HFFc6 (cell line): ENCODE measurements at regions not wholly inside any gene's neighbourhood (a gene's known extent, or its start where the extent isn't known, plus 50 kb on each side); places are given as distances from the start of the nearest gene placed in this dataset.

ENCODE experiments used
- DNase-seq: peaks from one replicate; pipeline ENCODE4 v3.0.0-alpha.2; 2018
- H3K27ac Mint-ChIP-seq: 2 replicates; pipeline ENCODE4 v1.8.0; 2020; ENCODE audit warnings: mild to moderate bottlenecking, mixed read lengths
- H3K27me3 Mint-ChIP-seq: 2 replicates; pipeline ENCODE4 v1.8.0; 2021; ENCODE audit warnings: mild to moderate bottlenecking, moderate library complexity, mixed read lengths; ENCODE audit not compliant: insufficient read depth
- H3K36me3 Mint-ChIP-seq: 2 replicates; pipeline ENCODE4 v1.8.0; 2021; ENCODE audit warnings: low read depth, mixed read lengths
- H3K4me1 Mint-ChIP-seq: 2 replicates; pipeline ENCODE4 v1.8.0; 2020; ENCODE audit warnings: low read depth, mixed read lengths
- H3K4me3 Mint-ChIP-seq: 2 replicates; pipeline ENCODE4 v1.8.0; 2020; ENCODE audit warnings: mild to moderate bottlenecking, moderate library complexity, mixed read lengths
- H3K9me3 Mint-ChIP-seq: 2 replicates; pipeline ENCODE4 v1.8.0; 2020; ENCODE audit warnings: mild to moderate bottlenecking, mixed read lengths
- CTCF ChIP-seq: fragments of 200-600 bp; sonication (generic); IDR thresholded peaks from 2 replicates; pipeline ENCODE4 v1.5.0; 2021; ENCODE audit warnings: antibody characterized with exemption, mild to moderate bottlenecking

- Mint-ChIP-seq H3K4me3 (no peak overlapping the region), H3K27me3 (no peaks in the 10 kb centered on the region), H3K4me1 (no peaks in the 10 kb centered on the region), H3K9me3 (peaks cover 19% of the 10 kb centered on the region), H3K36me3 (no peaks in the 10 kb centered on the region), H3K27ac (no peak overlapping the region)
- DNase-seq = no peak
- no peak for TF ChIP-seq CTCF
These were observed 744.5 kb upstream of the C9orf72 start for GRCh38 chr9:28317745-28318144.

- Mint-ChIP-seq H3K4me3 (no peak overlapping the region), H3K27me3 (no peaks in the 10 kb centered on the region), H3K27ac (no peak overlapping the region), H3K4me1 (no peaks in the 10 kb centered on the region), H3K36me3 (no peaks in the 10 kb centered on the region), H3K9me3 (peaks cover 19% of the 10 kb centered on the region)
- TF ChIP-seq CTCF = no peak
- no peak for DNase-seq
These were observed 745.2 kb upstream of the C9orf72 start for GRCh38 chr9:28318515-28318914.

- DNase-seq = no peak
- Mint-ChIP-seq H3K27ac (no peak overlapping the region), H3K4me1 (no peaks in the 10 kb centered on the region), H3K27me3 (no peaks in the 10 kb centered on the region), H3K4me3 (no peak overlapping the region), H3K36me3 (no peaks in the 10 kb centered on the region), H3K9me3 (peaks cover 12% of the 10 kb centered on the region)
- TF ChIP-seq CTCF = no peak
These were observed 746.7 kb upstream of the C9orf72 start for GRCh38 chr9:28319981-28320380.

GRCh38 chr9:28320616-28321015 lies 747.3 kb upstream of the C9orf72 start:
- H3K27me3 Mint-ChIP-seq = no peaks in the 10 kb centered on the region
- H3K27ac Mint-ChIP-seq = no peak overlapping the region
- H3K4me1 Mint-ChIP-seq = no peaks in the 10 kb centered on the region
- no peak overlapping the region for H3K4me3 Mint-ChIP-seq
- H3K36me3 Mint-ChIP-seq = no peaks in the 10 kb centered on the region
- no peak for TF ChIP-seq CTCF
- no peak for DNase-seq
- peaks cover 12% of the 10 kb centered on the region for H3K9me3 Mint-ChIP-seq

- no peak for DNase-seq
- TF ChIP-seq CTCF = no peak
- H3K9me3 Mint-ChIP-seq = peaks cover 43% of the 10 kb centered on the region
- no peak overlapping the region for H3K27ac Mint-ChIP-seq
- no peak overlapping the region for H3K4me3 Mint-ChIP-seq
- H3K27me3 Mint-ChIP-seq = no peaks in the 10 kb centered on the region
- no peaks in the 10 kb centered on the region for H3K36me3 Mint-ChIP-seq
- H3K4me1 Mint-ChIP-seq = no peaks in the 10 kb centered on the region
These were observed 756.0 kb upstream of the C9orf72 start for GRCh38 chr9:28329323-28329722.

GRCh38 chr9:28332648-28333047 lies 759.4 kb upstream of the C9orf72 start:
- Mint-ChIP-seq H3K4me3 (no peak overlapping the region), H3K4me1 (no peaks in the 10 kb centered on the region), H3K27me3 (no peaks in the 10 kb centered on the region), H3K36me3 (no peaks in the 10 kb centered on the region), H3K9me3 (peaks cover 40% of the 10 kb centered on the region), H3K27ac (no peak overlapping the region)
- TF ChIP-seq CTCF = no peak
- no peak for DNase-seq
